ENCODE measurements at regions not wholly inside any gene's neighbourhood (a gene's known extent, or its start where the extent isn't known, plus 50 kb on each side); places are given as distances from the start of the nearest gene placed in this dataset.

DNA sequence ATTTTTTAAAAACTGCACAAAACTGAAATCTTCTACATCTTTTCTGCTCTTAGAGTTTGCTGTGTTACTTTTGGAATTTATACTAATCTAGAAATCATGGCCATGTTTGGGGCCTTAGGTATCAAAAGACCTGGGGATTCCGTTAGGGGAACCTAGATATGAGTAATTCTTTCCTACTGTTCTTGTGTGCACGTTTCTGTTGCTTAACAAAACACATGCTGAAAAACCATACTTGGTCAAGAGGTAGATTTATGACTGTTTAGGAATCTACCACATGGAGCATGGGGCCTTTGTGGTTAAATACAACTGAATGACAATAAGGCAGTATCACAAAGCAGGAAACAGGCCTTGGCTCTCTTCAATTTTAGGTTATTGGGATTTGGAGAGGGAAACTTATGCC lies 291.9 kb upstream of the USP25 start:
- Histone ChIP-seq H3K27ac (no peak overlapping the region), H3K9ac (ENCODE audit: insufficient read length) (no peak overlapping the region), H3K36me3 (ENCODE audit: insufficient read depth, low read length) (no peaks in the 10 kb centered on the region), H3K9me3 (ENCODE audit: low read depth, low read length) (no peaks in the 10 kb centered on the region), H3K4me3 (no peak overlapping the region)
- no peak for TF ChIP-seq EZH2 (IDR thresholded peaks at IDR 0.05)
- no peak for TF ChIP-seq FOXP2 (optimal IDR thresholded peaks at IDR 0.05; ENCODE audit: control extremely low read depth, extremely low read length, insufficient read depth)
- no peak for TF ChIP-seq POLR2AphosphoS5 (IDR thresholded peaks at IDR 0.05; ENCODE audit: borderline replicate concordance, low read depth, low read length)
- DNase-seq (ENCODE audit: low read depth, low spot score), result no peak

DNA sequence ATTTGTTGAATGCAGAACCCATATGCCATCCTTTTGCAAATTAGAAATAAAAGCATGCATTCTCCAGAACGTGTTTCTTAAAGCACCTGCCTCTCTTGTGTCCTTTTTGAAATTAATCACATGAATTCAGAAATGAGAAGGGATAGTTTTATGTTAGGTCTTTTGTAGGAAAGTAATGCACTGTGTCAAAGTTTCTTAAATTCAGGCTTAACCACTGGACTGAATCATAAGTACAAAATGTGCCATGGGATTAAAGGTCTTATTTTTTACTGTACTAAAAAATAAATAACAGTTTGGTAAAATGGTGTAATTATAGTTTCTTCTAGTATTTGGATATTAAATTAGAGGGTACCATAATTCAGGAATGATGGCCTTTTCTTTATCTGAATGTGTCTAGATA lies 290.1 kb upstream of the USP25 start:
- no peak overlapping the region for H3K9ac ChIP-seq (ENCODE audit: insufficient read length)
- H3K27ac ChIP-seq, result no peak overlapping the region
- DNase-seq (ENCODE audit: low read depth, low spot score), result no peak
- TF ChIP-seq EZH2 (IDR thresholded peaks at IDR 0.05) (no peak), POLR2AphosphoS5 (IDR thresholded peaks at IDR 0.05; ENCODE audit: borderline replicate concordance, low read depth, low read length) (no peak), FOXP2 (optimal IDR thresholded peaks at IDR 0.05; ENCODE audit: control extremely low read depth, extremely low read length, insufficient read depth) (no peak)
- no peaks in the 10 kb centered on the region for H3K9me3 ChIP-seq (ENCODE audit: low read depth, low read length)
- H3K36me3 ChIP-seq (ENCODE audit: insufficient read depth, low read length), result no peaks in the 10 kb centered on the region
- H3K4me3 ChIP-seq, result no peak overlapping the region

DNA sequence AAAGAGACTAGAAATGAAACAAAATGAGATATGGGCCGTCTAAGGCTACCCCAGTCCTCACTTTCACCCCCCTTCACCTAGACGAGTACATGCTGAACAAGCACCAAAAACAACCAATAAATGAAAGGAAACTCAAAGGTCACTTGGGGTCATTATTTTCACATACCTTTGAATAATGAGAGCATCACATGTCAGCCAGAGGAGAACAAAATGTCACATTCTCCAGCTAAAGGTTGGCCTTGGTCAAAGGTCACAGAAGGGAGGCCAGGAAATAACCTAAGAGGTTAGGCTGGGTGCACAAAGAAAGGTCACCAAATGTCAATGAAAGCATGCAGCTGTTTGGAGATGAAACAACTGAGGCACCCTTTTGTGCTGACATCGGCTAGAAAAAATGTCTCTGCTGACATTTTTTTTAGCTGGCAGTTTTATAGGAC lies 288.7 kb upstream of the USP25 start:
- no peak for DNase-seq (ENCODE audit: low read depth, low spot score)
- H3K36me3 ChIP-seq (ENCODE audit: insufficient read depth, low read length), result no peaks in the 10 kb centered on the region
- no peaks in the 10 kb centered on the region for H3K9me3 ChIP-seq (ENCODE audit: low read depth, low read length)
- H3K4me3 ChIP-seq, result no peak overlapping the region
- no peak overlapping the region for H3K9ac ChIP-seq (ENCODE audit: insufficient read length)
- no peak overlapping the region for H3K27ac ChIP-seq
- TF ChIP-seq EZH2 (IDR thresholded peaks at IDR 0.05), result no peak
- no peak for TF ChIP-seq POLR2AphosphoS5 (IDR thresholded peaks at IDR 0.05; ENCODE audit: borderline replicate concordance, low read depth, low read length)
- no peak for TF ChIP-seq FOXP2 (optimal IDR thresholded peaks at IDR 0.05; ENCODE audit: control extremely low read depth, extremely low read length, insufficient read depth)

DNA sequence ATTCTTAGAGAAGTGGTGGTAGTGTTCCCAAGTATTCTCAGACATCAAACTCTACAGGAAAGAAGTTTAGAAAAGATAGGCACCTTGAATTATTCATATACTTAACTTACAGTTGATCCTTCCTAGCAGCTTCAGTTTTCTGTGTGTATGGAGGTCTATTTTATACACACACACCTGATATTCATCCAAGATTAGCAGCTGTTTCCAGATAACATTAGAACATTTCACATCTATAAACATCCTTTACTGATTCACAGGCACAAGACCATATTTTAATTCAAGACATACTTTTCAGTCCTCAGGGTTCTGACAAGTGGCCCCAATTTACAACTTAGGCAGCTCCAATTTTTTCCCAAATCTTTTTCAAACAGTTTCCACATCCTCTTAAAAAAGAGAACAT lies 287.8 kb upstream of the USP25 start:
- no peak for DNase-seq (ENCODE audit: low read depth, low spot score)
- no peaks in the 10 kb centered on the region for H3K9me3 ChIP-seq (ENCODE audit: low read depth, low read length)
- no peak for TF ChIP-seq EZH2 (IDR thresholded peaks at IDR 0.05)
- no peak for TF ChIP-seq FOXP2 (optimal IDR thresholded peaks at IDR 0.05; ENCODE audit: control extremely low read depth, extremely low read length, insufficient read depth)
- no peak for TF ChIP-seq POLR2AphosphoS5 (IDR thresholded peaks at IDR 0.05; ENCODE audit: borderline replicate concordance, low read depth, low read length)

DNA sequence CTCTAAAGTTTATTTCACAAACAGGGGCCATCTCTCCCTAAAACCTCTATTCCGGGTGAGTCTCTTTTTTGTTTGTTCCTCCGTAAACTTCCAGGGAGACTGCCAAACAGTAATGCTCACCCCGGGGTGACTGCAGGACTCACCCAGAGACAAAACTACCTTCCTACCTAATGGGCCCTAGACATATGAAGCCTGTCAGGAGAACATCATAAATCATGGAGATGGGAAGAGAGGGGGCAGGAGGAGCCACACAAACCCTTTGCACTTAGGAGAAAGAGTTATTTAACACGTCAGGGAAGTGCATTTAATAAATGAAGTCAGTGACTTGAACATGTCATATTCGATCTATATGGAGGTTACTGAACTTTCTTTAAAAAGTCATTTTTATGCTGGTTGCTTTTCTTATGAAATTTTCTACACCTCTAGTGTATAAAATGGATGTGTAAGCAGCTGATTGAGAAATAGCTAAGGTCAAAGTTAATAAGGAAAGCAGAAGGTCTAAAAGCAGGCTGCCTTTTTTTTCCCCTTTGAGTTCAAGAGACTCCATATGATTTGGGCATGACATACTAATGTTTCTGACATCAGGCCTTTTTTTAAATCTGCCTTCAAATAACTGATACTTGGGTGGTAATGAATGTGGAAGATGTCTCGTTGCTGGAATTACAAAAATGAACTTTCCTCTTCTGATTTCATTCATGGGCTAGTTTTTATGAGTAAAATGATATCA lies 286.9 kb upstream of the USP25 start:
- DNase-seq (ENCODE audit: low read depth, low spot score), result no peak
- no peak overlapping the region for H3K9ac ChIP-seq (ENCODE audit: insufficient read length)
- no peaks in the 10 kb centered on the region for H3K9me3 ChIP-seq (ENCODE audit: low read depth, low read length)
- no peak overlapping the region for H3K27ac ChIP-seq
- no peak for TF ChIP-seq FOXP2 (optimal IDR thresholded peaks at IDR 0.05; ENCODE audit: control extremely low read depth, extremely low read length, insufficient read depth)
- TF ChIP-seq EZH2 (IDR thresholded peaks at IDR 0.05), result no peak
- TF ChIP-seq POLR2AphosphoS5 (IDR thresholded peaks at IDR 0.05; ENCODE audit: borderline replicate concordance, low read depth, low read length), result no peak
- no peak overlapping the region for H3K4me3 ChIP-seq
- no peaks in the 10 kb centered on the region for H3K36me3 ChIP-seq (ENCODE audit: insufficient read depth, low read length)

More for the DNA sequence above, 287.8 kb upstream of the USP25 start:
- H3K27ac ChIP-seq, result no peak overlapping the region
- no peak overlapping the region for H3K4me3 ChIP-seq
- no peaks in the 10 kb centered on the region for H3K36me3 ChIP-seq (ENCODE audit: insufficient read depth, low read length)
- no peak overlapping the region for H3K9ac ChIP-seq (ENCODE audit: insufficient read length)

DNA sequence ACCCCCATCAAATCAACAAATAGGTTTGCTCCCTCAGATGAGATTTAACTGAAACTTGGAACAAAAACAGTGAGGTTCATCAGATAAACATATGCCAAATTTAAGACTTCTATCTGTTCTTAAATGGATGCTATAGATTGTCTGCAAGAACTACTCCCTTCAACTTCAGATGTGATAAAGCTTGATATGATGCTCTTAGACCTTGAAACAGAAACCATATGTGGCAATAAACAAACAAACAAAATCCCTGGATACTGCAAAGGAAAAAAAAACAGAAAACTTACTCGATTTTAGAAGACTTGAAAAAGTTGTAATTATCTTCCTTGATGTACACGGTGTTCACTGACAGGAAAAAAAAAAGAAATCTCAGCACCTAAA lies 286.1 kb upstream of the USP25 start:
- DNase-seq (ENCODE audit: low read depth, low spot score), result no peak
- Histone ChIP-seq H3K4me3 (no peak overlapping the region), H3K27ac (no peak overlapping the region), H3K9ac (ENCODE audit: insufficient read length) (no peak overlapping the region), H3K9me3 (ENCODE audit: low read depth, low read length) (no peaks in the 10 kb centered on the region), H3K36me3 (ENCODE audit: insufficient read depth, low read length) (no peaks in the 10 kb centered on the region)
- no peak for TF ChIP-seq POLR2AphosphoS5 (IDR thresholded peaks at IDR 0.05; ENCODE audit: borderline replicate concordance, low read depth, low read length)
- no peak for TF ChIP-seq EZH2 (IDR thresholded peaks at IDR 0.05)
- TF ChIP-seq FOXP2 (optimal IDR thresholded peaks at IDR 0.05; ENCODE audit: control extremely low read depth, extremely low read length, insufficient read depth), result no peak

DNA sequence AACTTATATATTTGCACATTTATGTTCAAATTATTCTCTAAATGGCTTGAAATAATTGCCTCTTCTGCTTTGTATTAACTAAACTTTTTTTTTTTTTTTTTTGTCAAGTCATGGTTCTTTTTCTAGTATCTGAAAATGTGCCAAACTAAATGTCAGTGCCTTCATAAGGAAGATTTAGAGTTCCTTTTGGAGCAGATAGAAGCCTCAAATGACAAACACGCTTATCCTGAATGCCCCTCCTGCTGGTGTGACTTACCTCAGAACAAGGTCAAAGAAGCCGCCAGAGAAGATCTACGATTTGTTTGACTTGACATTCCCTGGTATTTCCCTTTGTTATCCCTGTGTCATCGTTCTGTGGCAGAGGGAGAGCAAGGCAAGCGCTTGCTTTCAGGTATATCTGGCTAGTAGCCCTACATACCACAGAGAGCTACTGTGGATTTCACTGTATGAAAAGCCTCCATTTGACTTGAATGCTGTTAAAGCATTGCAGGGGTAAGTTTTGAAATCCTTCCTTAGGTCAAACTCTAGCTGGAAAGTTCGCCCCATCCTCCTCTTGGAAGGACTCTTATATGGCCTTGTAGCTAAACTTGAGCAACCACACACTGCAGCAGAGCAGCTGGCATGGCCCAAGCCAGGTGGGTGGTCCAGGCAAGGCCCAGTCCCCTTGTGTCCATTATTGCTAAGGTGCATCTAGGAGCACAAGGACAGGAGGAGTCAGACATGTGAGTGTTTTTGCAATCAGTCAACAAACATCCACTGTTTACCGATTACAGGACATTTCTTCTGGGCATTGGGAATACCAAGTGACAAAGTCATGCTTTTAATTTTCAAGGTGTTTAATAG lies 285.4 kb upstream of the USP25 start:
- DNase-seq (ENCODE audit: low read depth, low spot score), result no peak
- Histone ChIP-seq H3K4me3 (no peak overlapping the region), H3K9me3 (ENCODE audit: low read depth, low read length) (no peaks in the 10 kb centered on the region), H3K9ac (ENCODE audit: insufficient read length) (no peak overlapping the region), H3K27ac (no peak overlapping the region), H3K36me3 (ENCODE audit: insufficient read depth, low read length) (no peaks in the 10 kb centered on the region)
- TF ChIP-seq FOXP2 (optimal IDR thresholded peaks at IDR 0.05; ENCODE audit: control extremely low read depth, extremely low read length, insufficient read depth) (no peak), EZH2 (IDR thresholded peaks at IDR 0.05) (no peak), POLR2AphosphoS5 (IDR thresholded peaks at IDR 0.05; ENCODE audit: borderline replicate concordance, low read depth, low read length) (no peak)

DNA sequence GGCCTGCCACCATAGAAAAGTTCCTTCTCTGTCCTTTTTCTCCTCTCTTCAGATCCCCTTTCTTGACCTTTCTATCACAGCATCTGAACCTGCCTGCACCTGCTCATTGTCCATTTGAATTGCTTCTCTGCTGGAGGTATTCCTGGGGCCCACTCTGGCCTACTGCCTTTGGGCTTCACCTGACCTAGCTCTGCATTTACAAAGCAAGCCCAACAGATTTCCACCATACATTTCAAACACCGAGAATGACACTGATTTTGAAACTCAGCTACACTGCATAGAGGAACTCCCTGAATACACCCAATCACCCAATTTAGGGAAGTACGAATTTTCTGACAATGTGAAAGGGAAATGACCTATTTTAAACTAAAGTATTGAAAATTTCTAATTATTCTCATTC lies 284.5 kb upstream of the USP25 start:
- TF ChIP-seq FOXP2 (optimal IDR thresholded peaks at IDR 0.05; ENCODE audit: control extremely low read depth, extremely low read length, insufficient read depth), result no peak
- TF ChIP-seq POLR2AphosphoS5 (IDR thresholded peaks at IDR 0.05; ENCODE audit: borderline replicate concordance, low read depth, low read length), result no peak
- no peak for TF ChIP-seq EZH2 (IDR thresholded peaks at IDR 0.05)
- no peak for DNase-seq (ENCODE audit: low read depth, low spot score)
- no peak overlapping the region for H3K4me3 ChIP-seq
- H3K9ac ChIP-seq (ENCODE audit: insufficient read length), result no peak overlapping the region
- H3K27ac ChIP-seq, result no peak overlapping the region
- H3K36me3 ChIP-seq (ENCODE audit: insufficient read depth, low read length), result no peaks in the 10 kb centered on the region
- H3K9me3 ChIP-seq (ENCODE audit: low read depth, low read length), result no peaks in the 10 kb centered on the region

All from SK-N-MC (cell line).